Pancreas (tissue), 10 donors: ENCODE measurements at regions not wholly inside any gene's neighbourhood (a gene's known extent, or its start where the extent isn't known, plus 50 kb on each side); places are given as distances from the start of the nearest gene placed in this dataset.

Experiments used
- ATAC-seq, 4 donors: fragments of 200-7000 bp; cut with Tn5 transposase; one replicate each; pipeline versions ENCODE4 v1.8.0 to v1.9.1; 2020; ENCODE audit warnings: mild to moderate bottlenecking in 4 of 4, moderate library complexity in 4 of 4
- DNase-seq, 6 donors: peaks; one replicate each; pipeline ENCODE4 v3.0.0-alpha.2; 2020
- FAIRE-seq: peaks from 2 replicates; lab custom pipeline; 2012; peaks lifted over from hg19 to GRCh38; lab: Jason Lieb, UNC
- H3K27ac ChIP-seq, 4 donors: fragments of 200-600 bp; sonication (generic); 1 replicate in 3 of 4; 2 replicates in 1 of 4; pipeline versions ENCODE4 v1.5.0 to v1.8.0; 2020
- H3K27me3 ChIP-seq, 4 donors: fragments of 200-600 bp; one replicate each; pipeline ENCODE4 v1.8.0; 2021
- H3K36me3 ChIP-seq, 3 donors: fragments of 200-600 bp; sonication (generic) in 1 of 3; one replicate each; pipeline versions ENCODE4 v1.5.0 to v1.8.0; 2020 to 2021
- H3K4me1 ChIP-seq, 3 donors: fragments of 200-600 bp; one replicate each; pipeline ENCODE4 v1.8.0; 2021
- H3K4me3 ChIP-seq, 4 donors: fragments of 200-600 bp; sonication (generic) in 2 of 4; one replicate each; pipeline versions ENCODE4 v1.5.0 to v1.8.0; 2020 to 2021
- H3K9me3 ChIP-seq, 4 donors: fragments of 200-600 bp; one replicate each; pipeline ENCODE4 v1.8.0; 2021
- CTCF ChIP-seq, 4 donors: fragments of 200-600 bp; sonication (generic) in 3 of 4; IDR thresholded peaks; one replicate each; pipeline versions ENCODE4 v1.5.0 to v1.8.0; 2021; ENCODE audit warnings: antibody characterized with exemption in 4 of 4
- WGBS, 2 donors: extraction: QIAGEN DNeasy Blood & Tissue Kit; methylation state at CpG; one replicate each; pipeline ENCODE4 v1.1.7; 2013; 5-methylcytosine and 5-hydroxymethylcytosine counted together
- intact Hi-C, 3 donors: fragments of 100-400 bp; cut with DNase I; formaldehyde crosslinking; loops; one replicate each; pipeline versions ENCODE4 v1.11.1 to v1.14.2; 2022
- donor health status: healthy with polysubstance abuse.
- donor health status: DM: no; HTN: no; CAD: no; lungs with moderate emphysema.
- donor health status: DM: no; HTN: no; CAD: no.
- donor health status: control.
- donor health status: control.
- donor health status: Bipolar disorder and iron deficiency.
- donor health status: DM: yes; HTN: yes; CAD: no.
- donor health status: DM: no; HTN: no; CAD: no.
- donor health status: DM: no; HTN: no; CAD: no.
- donor health status: DM: yes; HTN: yes; CAD: no.

DNA sequence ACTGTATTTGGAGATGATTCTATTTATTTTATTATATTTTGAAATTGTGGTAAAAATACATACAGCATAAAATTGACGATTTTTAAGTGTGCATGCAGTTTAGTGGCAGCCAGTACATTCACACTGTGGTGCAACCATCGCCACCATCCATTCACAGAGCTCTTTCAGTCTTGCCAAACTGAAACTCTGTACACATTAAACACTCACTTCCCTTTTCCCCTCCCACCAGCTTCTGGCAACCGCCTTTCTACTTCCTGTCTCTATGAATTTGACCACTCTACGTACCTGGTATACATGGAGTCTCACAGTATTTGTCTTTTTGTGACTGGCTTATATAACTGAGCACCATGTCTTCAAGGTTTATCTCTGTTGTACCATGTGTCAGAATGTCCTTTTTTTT lies 303.3 kb upstream of the ATP10A start:
- WGBS, 2 donors = 60 to 78% methylated on average over 4 of the region's 4 CpGs
- TF ChIP-seq CTCF (IDR thresholded peaks at IDR 0.05) = no peak
- Histone ChIP-seq H3K9me3 (no peaks in the 10 kb centered on the region), H3K4me1 (no peaks in the 10 kb centered on the region), H3K4me3 (no peak overlapping the region), H3K36me3 (no peaks in the 10 kb centered on the region), H3K27me3 (no peaks in the 10 kb centered on the region), H3K27ac (no peak overlapping the region)
- intact Hi-C loops = no loop called here
- FAIRE-seq (no peak), DNase-seq (no peak), ATAC-seq (no peak)

DNA sequence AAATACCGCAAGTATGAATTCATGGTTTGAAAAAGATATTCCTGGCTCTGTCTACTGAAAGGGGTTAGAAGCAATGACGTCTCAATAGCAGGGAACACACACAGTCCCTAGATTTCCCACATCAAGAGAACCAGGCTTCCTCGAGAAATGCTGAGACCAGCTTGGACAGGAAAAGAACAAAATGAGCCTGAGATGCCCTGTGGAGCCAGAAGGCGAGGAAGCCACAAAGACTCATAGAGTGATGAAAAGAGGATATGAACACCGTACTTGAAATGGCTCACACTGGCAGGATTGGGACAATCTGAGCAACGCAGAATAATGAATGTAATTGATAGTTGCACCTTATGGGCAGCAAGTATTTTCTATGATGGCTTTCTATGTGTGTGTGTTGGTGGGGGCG lies 302.4 kb upstream of the ATP10A start:
- H3K27ac ChIP-seq = no peak overlapping the region
- no peak for FAIRE-seq
- intact Hi-C loops = no loop called here
- H3K27me3 ChIP-seq = no peaks in the 10 kb centered on the region
- no peak for DNase-seq
- WGBS, 2 donors = 74 to 80% methylated on average over 7 of the region's 7 CpGs
- no peak for TF ChIP-seq CTCF (IDR thresholded peaks at IDR 0.05)
- no peaks in the 10 kb centered on the region for H3K9me3 ChIP-seq
- no peaks in the 10 kb centered on the region for H3K4me1 ChIP-seq
- ATAC-seq = no peak
- H3K4me3 ChIP-seq = no peak overlapping the region
- no peaks in the 10 kb centered on the region for H3K36me3 ChIP-seq

- DNase-seq = no peak
- 66 to 70% methylated on average over 4 of the region's 4 CpGs for WGBS, 2 donors
- Histone ChIP-seq H3K4me1 (no peaks in the 10 kb centered on the region), H3K4me3 (no peak overlapping the region), H3K27ac (no peak overlapping the region), H3K27me3 (no peaks in the 10 kb centered on the region), H3K36me3 (no peaks in the 10 kb centered on the region), H3K9me3 (no peaks in the 10 kb centered on the region)
- ATAC-seq = no peak
- intact Hi-C loops = no loop called here
- no peak for FAIRE-seq
- TF ChIP-seq CTCF (IDR thresholded peaks at IDR 0.05) = no peak
Observed at GRCh38 chr15:26160343-26160742, 297.2 kb upstream of the ATP10A start.

GRCh38 chr15:26158176-26158575 lies 295.0 kb upstream of the ATP10A start:
- H3K27ac ChIP-seq = no peak overlapping the region
- H3K9me3 ChIP-seq = no peaks in the 10 kb centered on the region
- no peak for FAIRE-seq
- H3K36me3 ChIP-seq = no peaks in the 10 kb centered on the region
- no peaks in the 10 kb centered on the region for H3K27me3 ChIP-seq
- H3K4me1 ChIP-seq = no peaks in the 10 kb centered on the region
- no peak for DNase-seq
- intact Hi-C loops = no loop called here
- WGBS, 2 donors = 94 to 100% methylated on average over 2 of the region's 2 CpGs
- no peak for ATAC-seq
- no peak overlapping the region for H3K4me3 ChIP-seq
- no peak for TF ChIP-seq CTCF (IDR thresholded peaks at IDR 0.05)

DNA sequence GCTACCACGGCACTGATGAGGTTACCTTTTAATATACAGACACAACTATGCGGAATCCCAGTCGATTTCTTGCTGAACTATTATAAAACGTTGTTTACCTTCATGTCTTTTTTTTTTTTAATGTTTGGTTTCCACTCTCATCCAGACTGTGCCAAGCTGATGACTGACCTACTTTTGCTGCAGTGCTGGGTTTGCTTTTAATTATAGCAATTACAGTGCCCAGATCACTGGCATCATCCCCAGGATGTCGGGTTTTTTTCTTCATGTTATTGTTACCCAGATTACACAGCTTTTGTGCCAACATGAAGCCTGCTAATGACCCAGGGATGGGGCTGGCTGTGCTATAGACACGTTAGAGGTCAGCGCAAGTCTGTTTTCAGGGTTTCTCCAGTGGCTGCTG lies 294.0 kb upstream of the ATP10A start:
- intact Hi-C loops = no loop called here

More for the DNA sequence above, 294.0 kb upstream of the ATP10A start:
- H3K27ac ChIP-seq = no peak overlapping the region
- H3K9me3 ChIP-seq = no peaks in the 10 kb centered on the region
- FAIRE-seq = no peak
- TF ChIP-seq CTCF (IDR thresholded peaks at IDR 0.05) = no peak
- 30 to 34% methylated on average over 7 of the region's 7 CpGs for WGBS, 2 donors
- no peaks in the 10 kb centered on the region for H3K27me3 ChIP-seq
- no peaks in the 10 kb centered on the region for H3K4me1 ChIP-seq
- no peaks in the 10 kb centered on the region for H3K36me3 ChIP-seq
- ATAC-seq = peak; percentile 71 to 81 (median 80)
- peak in 1 of 6 donors; percentile 9 for DNase-seq
- H3K4me3 ChIP-seq = no peak overlapping the region
